ENCODE measurements at regions not wholly inside any gene's neighbourhood (a gene's known extent, or its start where the extent isn't known, plus 50 kb on each side); places are given as distances from the start of the nearest gene placed in this dataset.

- no peak for DNase-seq
These were observed 153.6 kb downstream of the KCTD15 start for GRCh38 chr19:33950091-33950750.

GRCh38 chr19:33953023-33953422, 156.4 kb downstream of the KCTD15 start:
- DNase-seq, result no peak

DNA sequence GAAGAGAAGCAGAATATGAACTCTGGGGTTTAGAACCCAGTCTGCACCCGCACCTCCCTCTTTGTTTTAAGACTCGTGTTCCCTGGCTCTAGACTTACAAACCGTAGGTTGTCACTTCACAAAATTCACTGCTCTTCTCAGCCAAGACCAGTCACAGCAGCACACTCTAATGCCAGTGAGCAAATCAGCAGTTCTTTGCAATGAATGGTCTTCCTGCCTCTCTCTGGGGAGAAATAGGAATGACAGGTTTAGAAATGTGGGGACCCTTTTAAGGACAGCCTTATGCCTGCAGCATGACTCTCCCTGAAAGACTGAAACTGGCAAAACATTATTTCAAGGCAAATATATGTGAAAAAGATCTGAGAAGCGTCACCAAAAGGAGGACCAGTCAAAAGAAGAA, 156.9 kb downstream of the KCTD15 start:
- no peak for DNase-seq

DNA sequence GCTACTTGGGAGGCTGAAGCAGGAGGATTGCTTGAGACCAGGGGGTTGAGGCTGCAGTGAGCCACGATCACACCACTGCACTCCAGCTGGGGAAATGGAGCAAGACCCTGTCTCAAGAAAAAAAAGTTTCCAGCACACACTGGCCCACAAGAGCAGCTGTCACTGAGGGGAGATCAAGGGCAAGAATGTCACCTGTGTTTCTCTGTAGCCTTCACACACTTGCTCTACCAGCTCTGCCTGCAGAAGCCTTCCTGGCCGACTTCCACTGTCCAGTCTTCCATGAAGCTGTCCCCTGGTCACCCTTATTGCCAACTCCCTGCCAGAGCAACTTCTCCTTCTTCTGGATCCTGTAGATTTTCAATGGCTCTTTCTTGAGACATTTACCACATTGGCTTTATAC, 158.0 kb downstream of the KCTD15 start:
- DNase-seq, result no peak

GRCh38 chr19:33956941-33957340, 160.3 kb downstream of the KCTD15 start:
- DNase-seq, result no peak

- no peak for DNase-seq
These were observed 161.1 kb downstream of the KCTD15 start for GRCh38 chr19:33957804-33958203.

- DNase-seq, result no peak
These were observed 163.9 kb downstream of the KCTD15 start for GRCh38 chr19:33960566-33960965.

- no peak for DNase-seq
These were observed 165.5 kb downstream of the KCTD15 start for GRCh38 chr19:33962161-33962560.

DNA sequence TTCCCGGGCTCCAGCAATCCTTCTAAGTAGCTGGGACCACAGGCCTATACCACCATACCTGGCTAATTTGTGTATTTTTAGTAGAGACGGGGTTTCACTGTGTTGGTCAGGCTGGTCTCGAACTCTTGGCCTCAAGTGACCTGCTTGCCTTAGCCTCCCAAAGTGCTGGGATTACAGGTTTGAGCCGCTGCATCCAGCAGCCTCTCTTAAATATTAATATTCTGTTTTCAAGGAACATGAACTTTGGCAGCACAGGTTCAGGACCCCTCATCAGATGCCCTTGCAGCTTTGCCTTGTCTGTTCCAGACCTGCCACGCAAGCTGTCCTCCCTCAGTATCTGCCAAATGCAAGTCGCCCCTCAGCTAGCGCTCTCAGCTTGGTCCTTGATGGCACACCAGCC, 166.8 kb downstream of the KCTD15 start:
- no peak for DNase-seq

DNA sequence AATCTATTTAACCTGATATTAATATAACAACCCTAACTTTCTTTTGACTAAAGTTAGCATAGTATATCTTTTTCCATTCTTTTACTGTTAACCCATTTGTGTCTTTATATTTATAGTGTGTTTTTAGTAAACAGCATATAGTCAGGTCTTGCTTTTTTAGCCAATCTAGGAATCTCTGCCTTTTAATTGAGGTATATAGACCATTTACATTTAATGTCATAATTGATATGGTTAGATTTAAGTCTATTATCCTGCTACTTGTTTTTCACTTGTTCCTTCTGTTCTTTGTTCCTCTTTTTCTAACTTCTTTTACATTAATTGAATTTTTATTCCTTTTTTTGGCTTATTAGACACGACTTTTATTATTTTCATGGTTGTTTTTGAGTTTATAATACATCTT, 174.4 kb downstream of the KCTD15 start:
- DNase-seq, result no peak

DNA sequence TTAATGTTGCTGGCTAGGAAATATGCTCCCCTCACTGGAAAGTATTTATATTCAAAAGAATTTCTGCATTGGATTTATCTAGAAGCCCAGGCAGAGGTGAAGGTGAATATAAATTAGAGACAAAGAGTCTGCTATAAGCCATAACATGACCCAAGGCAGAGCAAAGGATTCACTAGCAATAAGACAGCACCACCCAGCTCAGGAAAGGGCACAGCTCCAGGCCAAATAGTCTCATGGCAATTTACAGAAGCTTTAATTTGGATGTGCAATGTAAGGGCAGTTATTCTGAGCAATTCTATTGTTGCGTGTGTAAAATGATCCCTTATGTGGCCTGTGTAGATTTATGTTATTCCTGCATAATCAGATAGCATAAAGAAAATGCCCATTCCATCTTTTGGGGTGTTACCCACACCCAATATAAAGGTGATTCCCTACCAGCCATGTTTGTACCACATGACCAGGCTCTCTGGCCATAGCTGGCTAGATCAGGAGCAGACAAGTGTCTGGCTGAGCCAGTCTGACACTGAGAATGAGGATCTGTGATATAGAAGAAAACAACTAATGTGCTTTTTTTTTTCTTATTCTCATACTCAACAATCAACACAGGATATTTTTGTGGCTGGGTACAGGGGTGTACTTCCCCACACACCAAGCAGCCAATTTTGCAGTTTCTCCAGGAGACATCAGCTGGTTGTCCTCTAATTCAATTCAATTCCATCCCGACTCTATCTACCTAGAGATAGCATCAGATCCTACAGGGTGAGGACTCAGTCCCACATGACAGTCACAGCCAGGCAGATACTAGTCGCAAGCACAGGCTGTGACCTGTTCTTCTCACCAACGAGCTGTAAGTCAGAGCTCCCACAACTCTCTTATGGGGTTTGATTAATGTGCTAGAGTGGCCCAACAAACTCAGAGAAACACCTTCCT, 181.4 kb downstream of the KCTD15 start:
- DNase-seq, result no peak

DNA sequence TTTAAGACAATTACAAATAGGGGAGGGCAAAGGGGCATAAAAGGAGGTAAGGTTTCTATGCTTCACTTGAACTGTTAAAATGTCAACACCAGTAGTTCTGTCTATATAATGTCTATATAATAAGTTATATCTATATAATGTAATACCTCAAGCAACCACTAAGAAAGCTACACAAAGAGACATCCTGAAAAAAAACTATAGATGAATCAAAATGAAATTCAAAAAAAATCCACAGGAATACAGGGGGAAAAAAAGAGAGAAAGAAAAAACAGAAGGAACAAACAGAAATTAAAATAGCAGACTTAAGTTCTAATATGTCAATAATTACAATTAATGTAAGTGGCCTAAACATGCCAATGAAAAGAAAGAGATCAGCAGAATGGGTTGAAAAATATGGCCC, 186.0 kb downstream of the KCTD15 start:
- no peak for DNase-seq

GRCh38 chr19:33988601-33989000, 183.7 kb upstream of the LSM14A start:
- no peak for DNase-seq

GRCh38 chr19:33997690-33998089, 174.6 kb upstream of the LSM14A start:
- DNase-seq, result no peak

GRCh38 chr19:33998302-33998701, 174.0 kb upstream of the LSM14A start:
- no peak for DNase-seq

- DNase-seq, result no peak
These were observed 173.5 kb upstream of the LSM14A start for GRCh38 chr19:33998739-33999345.

DNA sequence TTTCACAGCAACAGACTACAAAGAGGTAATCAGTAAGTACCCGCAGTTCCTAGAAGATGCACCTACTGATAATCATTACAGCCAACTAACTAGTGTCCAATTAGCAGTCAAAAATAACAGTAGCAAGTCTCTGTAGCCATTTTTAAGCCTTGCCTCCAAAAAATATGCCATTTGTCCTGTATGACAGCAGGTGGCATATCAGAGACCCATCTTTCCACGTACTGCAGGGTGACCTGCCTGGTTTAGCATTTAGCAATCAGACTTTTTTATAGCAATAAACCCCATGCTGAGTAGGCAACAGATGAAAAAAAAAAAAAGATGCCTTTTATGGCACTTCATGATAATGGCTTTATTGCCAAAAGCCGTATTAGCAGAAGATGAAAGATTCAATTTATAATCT, 155.3 kb upstream of the LSM14A start:
- DNase-seq, result no peak

DNA sequence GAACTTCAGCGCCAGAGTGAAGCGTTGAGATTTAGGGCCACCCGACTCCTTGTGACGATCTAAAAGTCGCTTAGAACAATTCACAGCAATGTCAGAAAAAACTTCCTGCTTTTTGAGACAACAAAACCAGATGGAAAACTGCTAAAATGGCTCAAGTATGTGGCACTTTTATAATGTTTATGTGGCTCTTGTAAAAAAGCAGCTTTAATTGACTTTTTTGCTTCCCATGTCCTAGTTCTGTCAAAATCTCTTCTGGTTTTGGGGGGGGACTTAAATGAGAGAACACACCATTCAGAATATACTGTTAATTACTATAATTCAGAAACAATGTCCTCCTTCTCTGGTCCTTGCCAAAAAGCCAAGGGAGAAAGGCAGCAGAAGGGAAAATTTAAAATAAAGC, 154.7 kb upstream of the LSM14A start:
- no peak for DNase-seq

- DNase-seq, result no peak
These were observed 153.8 kb upstream of the LSM14A start for GRCh38 chr19:34018546-34018945.

- DNase-seq, result no peak
These were observed 148.9 kb upstream of the LSM14A start for GRCh38 chr19:34023381-34023780.

DNA sequence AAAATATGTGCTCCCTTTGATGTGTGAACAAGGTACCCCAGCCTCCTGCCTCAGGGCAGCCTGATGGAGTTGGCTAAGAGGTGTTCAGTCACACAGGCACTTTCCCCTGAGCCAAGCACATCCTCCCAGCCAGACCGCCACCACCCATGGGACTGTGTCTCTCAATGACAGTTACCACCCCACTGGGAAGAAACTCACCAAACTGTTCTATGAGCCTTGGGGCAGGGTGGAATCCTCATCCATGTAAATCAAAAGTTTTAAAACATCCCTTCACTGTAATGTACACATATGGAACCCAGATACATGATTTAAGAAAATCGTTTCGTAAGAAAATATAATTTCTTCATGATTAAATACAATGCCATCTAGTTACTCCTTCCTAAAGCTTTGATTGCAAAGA, 138.4 kb upstream of the LSM14A start:
- DNase-seq, result no peak

DNA sequence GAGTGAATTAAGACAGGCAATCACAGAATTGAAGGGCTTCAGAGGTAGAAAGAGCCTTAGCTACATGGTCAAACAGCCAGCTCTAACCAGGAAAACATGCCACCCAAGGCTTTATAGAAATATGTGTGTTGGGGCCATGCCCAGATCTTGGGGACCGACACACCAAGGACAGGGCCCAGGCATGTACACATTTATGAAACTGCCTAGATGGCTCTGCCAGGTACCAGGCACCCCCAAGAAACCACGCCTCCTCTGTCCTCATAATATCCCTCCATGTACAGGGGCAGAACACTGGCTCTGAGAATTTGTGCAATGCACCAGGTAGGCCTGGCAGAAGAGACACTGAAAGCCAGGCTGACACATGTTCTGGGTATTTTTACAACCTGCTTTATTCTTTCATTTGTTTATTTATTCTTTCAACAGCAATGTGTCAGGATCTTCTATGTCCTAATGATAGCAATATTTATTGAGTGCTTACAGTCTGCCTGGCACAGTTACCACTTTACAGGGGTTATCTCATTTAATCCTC, 137.9 kb upstream of the LSM14A start:
- DNase-seq, result no peak

GRCh38 chr19:34041925-34042521, 130.3 kb upstream of the LSM14A start:
- no peak for DNase-seq
